SK-MEL-5 (cell line): ENCODE measurements at regions not wholly inside any gene's neighbourhood (a gene's known extent, or its start where the extent isn't known, plus 50 kb on each side); places are given as distances from the start of the nearest gene placed in this dataset.

ENCODE experiments used
- DNase-seq: peaks from one replicate; pipeline ENCODE4 v3.0.0-alpha.2; 2016; ENCODE audit warnings: low read depth, low spot score
- in situ Hi-C: cut with HindIII; loops from 2 replicates; pipeline ENCODE4 v1.10.0; 2016; ENCODE audit warnings: low sequenced_read_pairs, high pct_unique_total_duplicates, low pct_unique_long_range_greater_than_20kb

DNA sequence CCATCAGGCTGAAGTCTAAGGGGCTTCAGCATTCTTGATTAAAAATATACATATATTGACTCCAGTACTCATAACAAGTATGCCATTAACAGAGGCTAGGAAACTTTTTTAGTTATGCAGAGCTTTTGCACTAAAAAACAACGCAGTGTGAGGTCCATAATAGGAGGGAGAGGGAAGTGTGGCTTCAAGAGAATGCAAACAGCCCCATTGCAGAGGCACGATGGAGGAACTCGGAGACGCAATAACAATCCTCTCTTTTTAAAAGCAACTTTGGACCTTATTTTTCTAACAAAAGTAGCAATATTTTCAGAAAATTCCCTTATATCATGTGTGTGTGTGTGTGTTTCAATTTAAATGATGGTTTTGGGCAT, 150.0 kb upstream of the PTCH1 start:
- in situ Hi-C loops, result no loop called here
- no peak for DNase-seq

DNA sequence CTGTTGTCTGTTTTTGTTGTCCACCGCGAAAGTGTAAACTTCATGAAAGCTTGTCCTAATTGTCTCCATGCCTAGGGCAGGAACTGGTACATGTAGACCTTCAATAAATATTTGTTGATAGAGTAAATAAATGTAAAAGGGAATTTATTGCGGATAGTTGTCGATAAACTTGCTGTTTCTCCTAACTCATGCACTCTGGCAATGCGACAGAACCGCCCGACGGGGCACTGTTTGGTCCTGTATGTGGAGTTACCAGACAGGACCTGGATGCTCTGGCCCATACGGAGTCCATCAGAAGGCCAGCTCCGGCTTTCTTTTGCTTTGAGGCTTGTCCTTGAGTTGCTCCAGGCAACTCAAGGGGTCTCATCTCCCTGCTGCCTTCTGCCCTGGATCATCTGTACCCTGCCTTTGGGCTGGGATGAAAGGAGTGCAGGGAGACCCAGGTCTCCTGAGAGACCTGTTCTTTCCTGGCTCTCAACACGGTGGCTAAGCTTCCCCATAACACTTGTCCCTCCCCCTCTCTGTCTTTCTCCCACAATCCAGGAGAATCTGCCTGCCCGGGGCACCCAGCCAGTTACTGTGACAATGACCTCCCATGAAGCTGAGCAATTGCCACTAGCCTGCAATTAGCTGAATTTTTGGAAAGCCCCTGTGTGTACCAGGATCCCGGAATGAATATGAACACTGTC, 149.5 kb upstream of the PTCH1 start:
- no peak for DNase-seq

DNA sequence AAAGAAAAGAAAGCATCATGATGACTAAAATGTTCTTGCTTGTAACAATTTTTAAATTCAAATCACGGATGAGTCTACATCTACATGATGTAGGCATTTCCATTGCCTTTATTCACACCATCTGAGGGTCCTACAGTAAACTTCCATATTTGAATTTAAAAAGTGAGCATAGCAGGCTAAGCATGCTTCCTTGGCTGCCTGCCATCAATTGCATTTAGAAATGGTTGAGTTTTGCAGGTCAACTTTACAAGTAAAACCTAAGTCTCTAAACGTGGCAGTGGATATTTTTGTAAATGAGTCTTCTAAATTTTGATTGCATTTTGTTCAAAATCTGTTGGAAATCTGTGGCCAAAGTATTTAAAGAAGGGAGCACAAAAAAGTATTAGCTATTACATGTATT, 136.5 kb upstream of the PTCH1 start:
- no peak for DNase-seq
- in situ Hi-C loops, result no loop called here

More for the DNA sequence above, 149.5 kb upstream of the PTCH1 start:
- in situ Hi-C loops, result no loop called here

DNA sequence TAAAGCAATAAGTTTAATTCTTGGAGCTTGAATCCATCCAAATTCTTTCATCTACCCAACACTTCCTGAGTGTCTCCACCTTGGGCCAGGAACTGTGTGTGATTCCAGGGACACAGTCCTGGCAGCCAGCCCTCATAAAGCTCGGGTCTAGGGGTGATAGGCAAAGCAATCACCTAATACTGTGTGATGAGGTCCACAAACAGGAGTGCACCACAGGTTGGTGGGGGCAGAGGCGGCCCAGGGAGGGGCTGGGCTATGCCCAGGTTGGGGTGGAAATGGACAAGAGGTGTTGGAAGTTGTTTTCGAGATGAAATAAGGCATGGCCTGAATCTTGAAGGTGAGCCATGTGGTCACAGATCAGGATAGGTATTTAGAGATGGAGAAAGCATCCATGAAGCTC, 133.9 kb upstream of the PTCH1 start:
- no peak for DNase-seq
- in situ Hi-C loops, result no loop called here

DNA sequence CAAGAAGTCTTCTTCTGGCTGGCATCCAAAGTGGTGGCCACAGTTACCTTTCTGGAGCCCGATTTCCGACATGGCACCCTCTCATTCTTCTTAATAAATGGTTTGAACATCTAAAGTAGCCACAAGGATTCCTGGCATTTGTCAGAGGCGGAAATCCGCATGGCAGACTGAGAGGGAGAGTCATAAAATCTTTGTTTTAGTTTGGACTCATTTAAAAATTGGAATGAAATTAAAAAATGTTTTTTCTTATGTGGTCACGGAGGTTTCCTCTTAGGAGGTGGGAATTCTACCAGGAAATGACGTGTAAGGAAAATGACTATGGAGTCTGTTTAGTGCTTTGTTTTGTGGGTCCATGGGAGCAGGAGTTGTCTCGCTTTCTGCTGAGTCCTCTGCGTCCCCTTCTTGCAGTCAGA, 133.0 kb upstream of the PTCH1 start:
- no peak for DNase-seq
- in situ Hi-C loops, result no loop called here

DNA sequence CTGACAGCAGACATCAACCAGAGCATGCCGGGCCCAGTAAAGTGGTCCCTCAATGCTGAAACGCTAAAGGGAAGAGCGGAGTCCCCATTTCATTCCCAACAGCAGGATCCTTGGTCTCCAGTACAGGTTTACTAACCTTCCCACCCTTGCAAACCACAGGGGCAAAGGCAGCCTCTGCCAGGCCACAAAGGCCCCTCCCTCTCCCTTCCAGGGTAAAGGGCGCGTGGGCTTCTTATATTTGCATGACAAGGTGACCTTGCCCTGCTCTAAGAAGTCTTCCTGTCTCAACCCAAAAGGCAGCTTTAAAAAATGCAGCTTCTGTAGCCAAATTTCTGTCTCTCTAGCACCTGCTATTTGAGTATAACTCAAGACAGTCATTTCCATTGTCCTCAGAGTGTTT, 131.5 kb upstream of the PTCH1 start:
- in situ Hi-C loops, result no loop called here
- no peak for DNase-seq

DNA sequence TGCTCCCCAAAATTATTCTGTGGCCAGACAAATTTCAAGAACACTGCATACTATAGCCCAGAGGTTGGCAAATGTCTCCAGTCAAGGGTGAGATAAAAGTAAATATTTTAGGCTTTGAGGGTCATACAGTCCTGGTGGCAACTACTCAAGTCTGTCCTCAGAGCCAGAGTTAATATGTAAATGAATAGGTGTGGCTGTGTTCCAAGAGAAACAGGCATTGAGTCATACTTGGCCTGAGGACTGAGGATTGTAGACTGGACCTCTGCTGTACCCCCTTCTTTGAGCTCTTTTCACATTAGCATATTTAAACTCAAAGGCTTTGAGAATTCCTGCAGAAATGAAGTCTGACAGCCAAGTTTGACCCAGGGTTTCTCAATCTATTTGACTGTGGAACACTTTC, 129.2 kb upstream of the PTCH1 start:
- no peak for DNase-seq

DNA sequence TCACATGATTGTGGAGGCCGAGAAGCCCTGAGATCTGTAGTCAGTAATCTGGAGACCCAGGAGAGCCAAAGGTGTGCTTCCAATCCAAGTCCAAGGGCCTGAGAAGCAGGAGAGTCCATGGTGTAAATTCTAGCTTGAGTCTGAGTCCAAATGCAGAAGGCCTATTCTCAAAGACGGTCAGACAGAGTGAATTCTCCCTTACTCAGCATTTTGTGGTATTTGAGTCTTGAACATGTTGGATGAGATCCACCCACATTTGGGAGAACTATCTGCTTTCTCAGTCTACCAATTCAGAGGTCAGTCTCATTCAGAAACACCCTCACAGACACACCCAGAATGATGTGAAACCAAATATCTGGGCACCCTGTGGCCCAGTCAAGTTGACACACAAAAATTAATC, 128.8 kb upstream of the PTCH1 start:
- in situ Hi-C loops, result no loop called here
- DNase-seq, result no peak

More for the DNA sequence above, 129.2 kb upstream of the PTCH1 start:
- in situ Hi-C loops, result no loop called here

DNA sequence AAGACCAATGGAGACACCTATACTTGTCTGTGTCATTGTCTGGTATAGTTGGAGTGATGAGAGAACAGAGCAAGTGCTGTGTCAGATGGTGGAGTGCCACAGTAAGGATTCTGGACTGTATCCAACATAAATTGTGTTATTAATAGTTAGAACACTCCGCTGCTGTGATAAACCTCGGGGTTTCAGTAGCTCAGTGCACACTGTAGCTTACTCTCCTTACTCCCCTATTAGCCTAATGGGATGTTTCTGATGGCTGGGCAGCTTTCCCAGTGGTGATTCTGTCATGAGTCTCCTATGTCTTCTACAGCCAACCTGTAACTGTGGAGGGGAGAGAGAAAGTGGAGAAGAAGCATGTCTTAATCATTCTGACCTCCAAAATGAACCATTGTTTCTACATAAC, 127.6 kb upstream of the PTCH1 start:
- in situ Hi-C loops, result no loop called here
- no peak for DNase-seq

DNA sequence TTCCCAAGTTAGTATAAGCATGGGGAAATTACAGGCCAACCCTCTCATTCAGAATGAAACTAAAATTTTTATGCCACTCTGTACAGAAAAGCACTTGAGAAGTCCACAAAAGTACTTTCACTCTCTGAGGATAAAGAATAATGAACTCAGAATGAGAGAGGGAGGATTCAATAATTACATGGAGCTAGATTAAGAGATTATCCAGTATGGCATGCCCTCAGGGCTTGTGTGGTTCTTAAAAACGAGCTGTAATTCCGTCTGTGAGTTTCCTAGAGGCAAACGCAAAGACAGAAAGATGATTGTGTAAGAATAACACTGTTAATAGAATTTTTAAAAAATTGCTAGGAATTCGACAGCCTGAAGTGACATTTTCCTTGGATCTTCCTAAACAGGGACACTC, 126.8 kb upstream of the PTCH1 start:
- in situ Hi-C loops, result no loop called here
- no peak for DNase-seq

DNA sequence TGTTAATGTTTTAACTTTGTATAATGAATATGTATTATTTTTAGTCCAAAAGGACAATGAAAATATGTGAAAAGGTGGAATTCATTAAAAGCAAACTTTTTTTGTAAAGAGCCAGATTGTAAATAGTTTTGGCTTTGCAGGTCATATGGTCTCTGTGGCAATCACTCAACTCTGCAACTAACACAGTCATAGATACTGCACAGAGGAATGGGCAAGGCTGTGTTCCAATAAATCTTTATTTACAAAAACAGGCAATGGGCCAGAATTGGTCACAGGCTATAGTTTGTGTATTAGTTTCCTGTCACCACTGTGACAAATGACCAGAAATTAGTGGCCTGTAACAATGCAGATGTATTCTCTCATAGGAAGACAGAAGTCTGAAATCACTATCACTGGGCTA, 125.4 kb upstream of the PTCH1 start:
- in situ Hi-C loops, result no loop called here
- no peak for DNase-seq

DNA sequence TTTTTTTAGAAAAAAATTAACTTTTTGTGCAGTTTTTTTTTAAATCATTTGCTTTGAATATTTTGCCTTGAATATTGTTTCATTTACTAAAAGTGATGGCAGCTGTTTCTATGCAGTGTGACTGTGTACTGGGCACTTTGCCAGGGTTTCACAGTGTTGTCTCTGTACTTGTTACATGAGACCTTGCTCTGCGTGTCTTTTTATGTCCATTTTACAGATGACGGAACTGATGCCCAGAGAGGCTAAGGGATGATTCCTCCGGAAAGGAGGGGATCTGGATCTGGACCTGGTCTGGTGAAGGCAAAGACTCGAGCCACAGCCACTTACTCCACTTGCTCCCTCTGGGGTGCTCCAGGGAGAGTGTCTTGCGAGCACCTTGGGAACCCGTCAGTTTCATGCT, 124.8 kb upstream of the PTCH1 start:
- peak; percentile 40 for DNase-seq
- in situ Hi-C loops, result no loop called here

DNA sequence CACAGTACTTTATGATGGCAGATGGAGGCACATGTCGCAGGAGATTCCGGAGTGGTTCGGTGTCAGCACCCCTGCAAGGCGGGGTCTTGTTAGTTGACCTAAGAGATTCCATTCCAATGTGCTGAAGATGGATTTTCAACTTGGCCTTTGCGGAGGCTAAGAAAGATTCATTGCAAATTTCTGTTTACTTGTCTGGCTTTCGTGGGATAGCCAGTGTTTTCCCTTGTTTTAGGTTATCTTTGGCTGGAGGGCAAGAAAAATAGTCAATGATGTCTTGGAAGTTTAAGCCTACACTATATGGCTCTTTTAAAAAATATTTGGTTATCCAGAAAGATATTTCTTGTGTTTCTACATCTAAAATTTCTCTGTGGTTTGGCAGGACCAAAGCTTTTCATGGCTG, 123.6 kb upstream of the PTCH1 start:
- in situ Hi-C loops, result no loop called here
- no peak for DNase-seq

DNA sequence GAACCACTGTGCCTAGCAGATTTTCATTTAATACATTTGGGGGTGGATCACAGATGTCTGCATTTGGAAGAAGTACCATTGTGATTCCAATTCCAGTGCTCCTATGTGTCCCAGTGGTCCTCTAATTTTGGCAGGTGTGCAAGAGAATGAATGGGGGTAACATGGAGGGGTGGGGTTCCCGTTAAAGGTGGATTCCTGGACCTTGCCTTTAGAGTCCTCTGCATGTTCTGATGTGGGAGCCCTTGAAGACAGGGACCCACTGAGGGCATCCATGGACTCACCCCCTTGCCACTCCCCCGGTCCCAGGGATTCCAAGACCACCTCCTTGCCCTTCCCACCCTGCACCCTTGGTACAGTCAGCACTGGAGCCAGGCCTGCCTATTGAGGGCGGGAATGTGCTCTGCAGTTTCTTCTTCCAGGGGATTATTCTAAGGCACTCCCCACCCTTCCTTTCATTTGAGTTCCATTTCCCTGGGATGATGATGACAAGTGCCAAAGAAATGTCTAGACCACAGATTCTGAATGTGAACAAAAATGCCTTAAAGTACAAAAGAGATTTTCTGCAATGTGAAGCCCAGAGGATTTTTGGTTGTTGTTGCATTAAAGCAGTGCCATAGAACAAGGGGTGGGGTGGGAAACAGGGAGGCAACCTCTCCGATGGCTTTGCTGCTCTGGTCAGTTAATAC, 119.4 kb upstream of the PTCH1 start:
- no peak for DNase-seq
- in situ Hi-C loops, result no loop called here

DNA sequence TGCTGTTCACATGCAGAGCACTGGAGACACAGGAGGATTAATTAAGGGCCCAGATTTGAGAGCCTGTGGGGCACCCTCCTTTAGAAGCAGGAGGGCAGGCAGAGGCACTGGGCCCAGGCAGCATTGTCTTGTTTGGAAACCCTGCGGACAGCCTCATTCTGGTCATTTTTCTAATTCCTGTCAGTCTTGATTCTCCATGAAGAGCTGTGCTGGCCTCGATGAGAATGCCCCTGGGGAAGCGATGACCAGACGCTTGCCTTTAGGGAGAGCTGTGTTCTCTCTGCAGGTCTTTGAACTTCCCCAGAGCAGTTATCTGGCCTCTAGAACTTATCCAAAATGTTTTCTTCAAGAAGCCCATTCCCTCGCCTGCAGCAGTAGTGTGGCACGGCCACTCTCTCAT, 117.8 kb upstream of the PTCH1 start:
- no peak for DNase-seq
- in situ Hi-C loops, result no loop called here

DNA sequence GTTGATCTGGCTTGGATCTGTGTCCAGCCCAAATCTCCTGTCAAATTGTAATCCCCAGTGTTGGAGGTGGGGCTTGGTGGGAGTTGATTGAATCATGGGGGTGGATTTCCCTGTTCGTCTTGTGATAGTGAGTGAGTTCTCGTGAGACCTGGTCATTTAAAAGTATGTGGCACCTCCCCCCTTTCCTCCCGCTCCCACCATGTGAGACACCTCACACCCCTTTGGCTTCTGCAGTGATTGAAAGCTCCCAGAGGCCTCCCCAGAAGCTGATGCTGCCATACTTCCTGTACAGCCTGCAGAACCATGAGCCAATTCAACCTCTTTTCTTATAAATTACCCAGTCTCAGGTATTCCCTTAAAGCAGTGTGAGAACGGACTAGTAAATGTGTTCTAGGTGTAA, 117.3 kb upstream of the PTCH1 start:
- in situ Hi-C loops, result no loop called here
- no peak for DNase-seq

DNA sequence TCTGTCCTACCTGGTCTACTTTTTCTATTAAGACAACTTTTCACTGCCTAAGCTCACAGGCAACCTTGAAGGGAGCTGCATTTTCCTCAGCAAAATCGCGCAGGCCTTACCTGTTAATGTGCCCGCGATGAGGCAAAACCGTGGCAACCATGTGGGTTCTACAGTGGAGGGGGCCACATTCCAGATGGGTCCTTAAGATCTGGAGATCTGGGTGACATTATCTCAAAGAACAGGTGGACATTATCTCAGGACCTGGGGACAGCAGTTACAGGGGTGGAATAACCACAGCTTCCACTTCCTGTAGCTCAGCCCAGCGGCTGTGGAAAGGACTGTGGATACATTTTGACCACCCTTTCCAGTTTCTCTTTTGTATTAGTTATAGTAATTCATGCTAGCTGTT, 112.8 kb upstream of the PTCH1 start:
- no peak for DNase-seq
- in situ Hi-C loops, result no loop called here

DNA sequence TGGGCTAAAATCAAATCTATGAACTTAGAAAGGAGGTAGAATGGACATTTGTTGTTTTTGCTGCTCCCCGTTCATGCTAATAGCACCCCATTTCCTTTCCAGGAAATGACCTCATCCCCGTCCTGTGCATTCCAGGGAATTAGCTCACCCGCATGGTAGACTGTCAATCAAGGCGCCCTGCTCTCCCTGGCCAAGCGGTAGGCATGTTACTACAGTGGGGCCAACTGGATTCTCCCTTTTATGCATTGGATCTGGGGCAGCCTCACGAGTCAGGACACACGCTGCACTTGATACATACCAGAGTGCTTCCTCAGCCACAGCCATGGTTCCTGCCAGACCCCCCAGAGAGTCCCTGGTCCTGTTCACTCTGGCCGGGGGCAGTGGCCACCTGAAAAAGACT, 111.0 kb upstream of the PTCH1 start:
- DNase-seq, result no peak
- in situ Hi-C loops, result no loop called here

DNA sequence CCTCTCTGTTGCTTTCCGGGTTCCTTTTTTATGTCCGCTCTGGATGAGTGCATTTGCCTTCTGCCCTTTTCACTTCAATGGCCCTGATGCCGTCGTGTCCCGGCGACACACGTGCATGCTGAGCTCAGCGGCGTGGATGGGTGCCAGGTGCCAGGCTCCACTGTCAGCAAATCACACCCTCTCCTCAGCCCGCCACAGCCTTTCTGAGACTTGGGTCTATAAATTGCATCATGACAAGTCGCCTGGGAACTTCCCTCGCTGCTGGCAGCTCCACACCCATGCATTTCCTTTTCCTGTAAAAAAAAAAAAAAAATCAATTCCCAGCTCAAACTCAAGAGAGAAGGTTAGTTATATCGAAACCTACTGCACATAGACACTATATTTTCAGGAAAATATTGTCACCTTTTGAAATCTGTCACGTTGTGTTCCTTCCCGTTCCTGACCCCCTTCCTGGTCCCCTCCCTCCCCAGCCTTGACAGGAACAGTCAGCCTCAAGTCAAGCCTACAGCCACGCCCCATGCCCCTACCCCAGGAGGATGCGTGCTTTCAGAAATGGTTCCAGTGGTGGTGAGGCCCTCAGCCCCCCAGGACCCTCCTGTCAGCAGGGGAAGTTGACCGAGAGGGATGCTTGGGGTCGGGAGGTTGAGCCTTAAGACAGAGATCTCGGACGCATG, 110.3 kb upstream of the PTCH1 start:
- in situ Hi-C loops, result no loop called here
- DNase-seq, result no peak
